H1 (cell line): ENCODE measurements at regions not wholly inside any gene's neighbourhood (a gene's known extent, or its start where the extent isn't known, plus 50 kb on each side); places are given as distances from the start of the nearest gene placed in this dataset.

Source experiments
- CTCF ChIA-PET: fragments of 300-600 bp; sonication (Branson Sonifier 250); formaldehyde crosslinking; loops from one replicate; lab custom pipeline; 2021; ENCODE audit not compliant: partially characterized antibody; lab: Charles Lee
- POLR2A ChIA-PET: fragments of 300-600 bp; sonication (Branson Sonifier 250); formaldehyde crosslinking; loops from one replicate; lab custom pipeline; 2021; ENCODE audit warnings: inconsistent platforms; ENCODE audit not compliant: partially characterized antibody; lab: Charles Lee
- DNase-seq, 2 experiments: peaks; one replicate each; pipeline versions ENCODE4 v3.0.0 to v3.0.0-alpha.2; 2010 to 2022; ENCODE audit warnings: low spot score in 2 of 2, low read depth in 1 of 2, mixed read lengths in 1 of 2
- FAIRE-seq: peaks from 2 replicates; lab custom pipeline; 2011; peaks lifted over from hg19 to GRCh38; lab: Jason Lieb, UNC
- H2AFZ ChIP-seq: 2 replicates; pipeline ENCODE4 v1.8.1; 2012; ENCODE audit warnings: low read length, inconsistent platforms
- H2AK5ac ChIP-seq: 2 replicates; pipeline ENCODE4 v1.6.1; 2013; ENCODE audit warnings: low read depth, low read length
- H2BK120ac ChIP-seq: replicated peaks from 2 replicates; pipeline ENCODE3; 2013; ENCODE audit warnings: low read depth, low read length, inconsistent platforms
- H2BK12ac ChIP-seq: 2 replicates; pipeline ENCODE4 v1.6.1; 2013; ENCODE audit warnings: low read depth, low read length
- H2BK15ac ChIP-seq: 2 replicates; pipeline ENCODE4 v1.6.1; 2013; ENCODE audit warnings: low read length
- H2BK20ac ChIP-seq: 2 replicates; pipeline ENCODE4 v1.6.1; 2013; ENCODE audit warnings: low read length
- H2BK5ac ChIP-seq: 2 replicates; pipeline ENCODE4 v1.6.1; 2013; ENCODE audit warnings: low read depth, low read length
- H3K14ac ChIP-seq: 2 replicates; pipeline ENCODE4 v1.6.1; 2013; ENCODE audit warnings: inconsistent platforms; ENCODE audit not compliant: insufficient read length
- H3K18ac ChIP-seq: 2 replicates; pipeline ENCODE4 v1.6.1; 2013; ENCODE audit warnings: low read length; ENCODE audit errors: extremely low read depth
- H3K23ac ChIP-seq: 2 replicates; pipeline ENCODE4 v1.6.1; 2013; ENCODE audit warnings: inconsistent platforms; ENCODE audit not compliant: insufficient read length
- H3K23me2 ChIP-seq: 2 replicates; pipeline ENCODE4 v1.6.1; 2013; ENCODE audit warnings: low read depth, low read length
- H3K27ac ChIP-seq: 2 replicates; pipeline ENCODE4 v1.6.1; 2011; ENCODE audit warnings: low read depth, low read length, inconsistent platforms
- H3K27me3 ChIP-seq, 4 experiments: replicated peaks in 1 of 4; 1 replicate in 1 of 4; 2 replicates in 3 of 4; pipeline versions ENCODE4 v1.6.1 to v1.8.1; 2011 to 2013; ENCODE audit warnings: low read length in 3 of 4, mild to moderate bottlenecking in 3 of 4, inconsistent platforms in 2 of 4, mixed read lengths in 2 of 4, moderate library complexity in 1 of 4; ENCODE audit not compliant: control insufficient read depth in 3 of 4, insufficient read depth in 3 of 4; ENCODE audit errors: extremely low read depth in 1 of 4
- H3K36me3 ChIP-seq, 4 experiments: 2 replicates each; pipeline versions ENCODE4 v1.6.1 to v1.8.1; 2011 to 2013; ENCODE audit warnings: mild to moderate bottlenecking in 4 of 4, low read length in 3 of 4, moderate library complexity in 2 of 4, control low read depth in 1 of 4, inconsistent platforms in 1 of 4; ENCODE audit not compliant: insufficient read depth in 4 of 4, control insufficient read depth in 2 of 4
- H3K4ac ChIP-seq: replicated peaks from 2 replicates; pipeline ENCODE3; 2013; ENCODE audit warnings: low read length, low read depth, mixed read lengths, inconsistent platforms; ENCODE audit not compliant: insufficient read length
- H3K4me1 ChIP-seq, 4 experiments: replicated peaks in 1 of 4; 1 replicate in 1 of 4; 2 replicates in 3 of 4; pipeline versions ENCODE4 v1.6.1 to v1.8.1; 2011 to 2013; ENCODE audit warnings: low read length in 3 of 4, inconsistent platforms in 2 of 4, mixed read lengths in 1 of 4; ENCODE audit not compliant: insufficient read depth in 4 of 4, control insufficient read depth in 3 of 4
- H3K4me2 ChIP-seq, 2 experiments: 2 replicates each; pipeline versions ENCODE4 v1.6.1 to v1.8.1; 2011 to 2013; ENCODE audit warnings: low read depth in 2 of 2, low read length in 2 of 2, control low read depth in 1 of 2, inconsistent platforms in 1 of 2, mild to moderate bottlenecking in 1 of 2; ENCODE audit not compliant: insufficient read depth in 1 of 2
- H3K4me3 ChIP-seq, 4 experiments: fragments of 200-600, 300-600 bp in 1 of 4; sonication (generic), shearing (Covaris generic), sonication (Bioruptor Twin) in 1 of 4; 2 replicates each; pipeline versions ENCODE4 v1.5.1 to v1.8.1; 2011 to 2016; ENCODE audit warnings: low read length in 4 of 4, low read depth in 3 of 4, control low read depth in 2 of 4, inconsistent platforms in 2 of 4, mild to moderate bottlenecking in 2 of 4, mixed read lengths in 1 of 4, moderate library complexity in 1 of 4; ENCODE audit not compliant: insufficient read depth in 2 of 4; ENCODE audit errors: extremely low read depth in 1 of 4
- H3K56ac ChIP-seq: replicated peaks from 2 replicates; pipeline ENCODE3; 2013; ENCODE audit warnings: low read depth, mild to moderate bottlenecking, mixed read lengths, low read length, inconsistent platforms; ENCODE audit not compliant: insufficient read length
- H3K79me1 ChIP-seq: 2 replicates; pipeline ENCODE4 v1.6.1; 2013; ENCODE audit warnings: low read depth, low read length, control low read depth
- H3K79me2 ChIP-seq, 2 experiments: 2 replicates each; pipeline versions ENCODE4 v1.6.1 to v1.8.1; 2012 to 2013; ENCODE audit warnings: low read length in 2 of 2, mild to moderate bottlenecking in 2 of 2, inconsistent platforms in 1 of 2; ENCODE audit not compliant: insufficient read depth in 2 of 2, control insufficient read depth in 1 of 2
- H3K9ac ChIP-seq, 4 experiments: replicated peaks in 1 of 4; 1 replicate in 1 of 4; 2 replicates in 3 of 4; pipeline versions ENCODE4 v1.6.1 to v1.8.1; 2011 to 2013; ENCODE audit warnings: low read depth in 3 of 4, low read length in 3 of 4, control low read depth in 2 of 4, mild to moderate bottlenecking in 2 of 4, moderate library complexity in 2 of 4, inconsistent platforms in 1 of 4; ENCODE audit errors: extremely low read depth in 1 of 4
- H3K9me3 ChIP-seq, 2 experiments: 2 replicates each; pipeline versions ENCODE4 v1.6.1 to v1.8.1; 2012 to 2013; ENCODE audit warnings: mild to moderate bottlenecking in 2 of 2, moderate library complexity in 2 of 2, control low read depth in 1 of 2, inconsistent platforms in 1 of 2, low read depth in 1 of 2, low read length in 1 of 2, mixed read lengths in 1 of 2; ENCODE audit not compliant: insufficient read depth in 2 of 2
- H4K20me1 ChIP-seq, 2 experiments: replicated peaks in 1 of 2; 2 replicates each; pipeline versions ENCODE3 to v1.8.1; 2011 to 2013; ENCODE audit warnings: inconsistent platforms in 2 of 2, low read length in 2 of 2, mild to moderate bottlenecking in 1 of 2; ENCODE audit not compliant: insufficient read depth in 2 of 2, control insufficient read depth in 1 of 2
- H4K5ac ChIP-seq: 2 replicates; pipeline ENCODE4 v1.6.1; 2013; ENCODE audit warnings: low read length, low read depth, mixed read lengths, inconsistent platforms; ENCODE audit not compliant: insufficient read length
- H4K8ac ChIP-seq: 2 replicates; pipeline ENCODE4 v1.8.0; 2013; ENCODE audit warnings: mild to moderate bottlenecking, moderate library complexity, low read length, inconsistent platforms; ENCODE audit not compliant: insufficient read depth; ENCODE audit errors: extremely low read depth
- H4K91ac ChIP-seq: replicated peaks from 2 replicates; pipeline ENCODE3; 2013; ENCODE audit warnings: low read length, mixed read lengths, inconsistent platforms; ENCODE audit not compliant: insufficient read length
- CBX5 ChIP-seq: fragments of 300-800, 300-1000 bp; sonication (generic); IDR thresholded peaks from 2 replicates; pipeline ENCODE4 v1.7.1; 2016; ENCODE audit warnings: antibody characterized with exemption, low read length, low read depth
- CEBPB ChIP-seq: IDR thresholded peaks from 2 replicates; pipeline ENCODE4 v1.6.1; 2012; ENCODE audit warnings: low read depth, low read length
- CHD2 ChIP-seq: IDR thresholded peaks from 2 replicates; pipeline ENCODE4 v1.6.1; 2012; ENCODE audit warnings: low read length, improper control_type of control experiment
- CREB1 ChIP-seq: IDR thresholded peaks from 2 replicates; pipeline ENCODE4 v1.6.1; 2012; ENCODE audit warnings: inconsistent platforms
- E2F6 ChIP-seq: IDR thresholded peaks from 2 replicates; pipeline ENCODE4 v1.6.1; 2012; ENCODE audit warnings: inconsistent platforms
- EZH2 ChIP-seq: fragments of 200-600 bp; sonication (generic); IDR thresholded peaks from 2 replicates; pipeline ENCODE4 v1.7.1; 2012; ENCODE audit warnings: low read depth, mild to moderate bottlenecking, moderate library complexity, low read length, inconsistent platforms; ENCODE audit not compliant: severe bottlenecking
- HDAC6 ChIP-seq: IDR thresholded peaks from one replicate; pipeline ENCODE4 v1.7.1; 2012; ENCODE audit warnings: low read depth, mild to moderate bottlenecking, inconsistent platforms, low read length, moderate library complexity
- JUN ChIP-seq: IDR thresholded peaks from 2 replicates; pipeline ENCODE4 v1.6.1; 2011; ENCODE audit warnings: low read depth, mild to moderate bottlenecking, improper control_type of control experiment, low read length
- KDM4A ChIP-seq: IDR thresholded peaks from one replicate; pipeline ENCODE4 v1.7.1; 2012; ENCODE audit warnings: low read depth, mild to moderate bottlenecking, moderate library complexity, low read length, inconsistent platforms; ENCODE audit not compliant: severe bottlenecking
- MAFK ChIP-seq: IDR thresholded peaks from 2 replicates; pipeline ENCODE4 v1.6.1; 2012; ENCODE audit warnings: low read depth, mild to moderate bottlenecking, improper control_type of control experiment, low read length
- POLR2A ChIP-seq, 2 experiments: IDR thresholded peaks; 1 replicate in 1 of 2; 2 replicates in 1 of 2; pipeline ENCODE4 v1.6.1; 2011; ENCODE audit warnings: low read depth in 2 of 2, low read length in 2 of 2, mild to moderate bottlenecking in 2 of 2; ENCODE audit errors: control extremely low read depth in 1 of 2
- POU5F1 ChIP-seq: IDR thresholded peaks from 2 replicates; pipeline ENCODE4 v1.6.1; 2011; ENCODE audit warnings: low read depth, mild to moderate bottlenecking, low read length, moderate library complexity
- RFX5 ChIP-seq: IDR thresholded peaks from 2 replicates; pipeline ENCODE4 v1.6.1; 2011; ENCODE audit warnings: low read depth, low read length, improper control_type of control experiment, borderline replicate concordance
- RNF2 ChIP-seq: fragments of 200-900, 300-1000 bp; sonication (generic); IDR thresholded peaks from 2 replicates; pipeline ENCODE4 v1.7.1; 2016; ENCODE audit warnings: borderline replicate concordance, low read depth, mild to moderate bottlenecking, antibody characterized with exemption, low read length; ENCODE audit not compliant: poor library complexity, severe bottlenecking; ENCODE audit errors: missing control alignments
- SP4 ChIP-seq: IDR thresholded peaks from 2 replicates; pipeline ENCODE4 v1.6.1; 2012; ENCODE audit warnings: low read length, inconsistent platforms
- WGBS, 2 experiments: shearing (Covaris generic) in 1 of 2; methylation state at CpG; one replicate each; pipeline versions ENCODE4 v1.1.6 to v1.1.7; 2013 to 2015; ENCODE audit warnings: low lambda C conversion rate in 2 of 2, mixed read lengths in 2 of 2, inconsistent platforms in 1 of 2, low coverage in 1 of 2, missing lambda C conversion rate in 1 of 2; ENCODE audit not compliant: insufficient replicate concordance in 2 of 2, insufficient coverage in 1 of 2, insufficient read length in 1 of 2; ENCODE audit errors: extremely low coverage in 1 of 2, missing lambda C conversion rate in 1 of 2; 5-methylcytosine and 5-hydroxymethylcytosine counted together

GRCh38 chr10:125249948-125250347 lies 89.6 kb upstream of the CTBP2 start:
- no peaks in the 10 kb centered on the region for H3K36me3 ChIP-seq
- no peak for FAIRE-seq
- H4K5ac ChIP-seq: no peak overlapping the region
- POLR2A ChIA-PET: no interaction called here
- H3K4ac ChIP-seq: no peak overlapping the region
- no peak overlapping the region for H2BK120ac ChIP-seq
- H3K79me1 ChIP-seq: no peaks in the 10 kb centered on the region
- no peak overlapping the region for H3K4me2 ChIP-seq
- no peak overlapping the region for H3K14ac ChIP-seq
- no peaks in the 10 kb centered on the region for H4K20me1 ChIP-seq
- no peaks in the 10 kb centered on the region for H3K4me1 ChIP-seq
- no peak overlapping the region for H3K18ac ChIP-seq
- peaks cover 3% of the 10 kb centered on the region; the same call in 1 of the 2 replicates for H3K23me2 ChIP-seq
- H3K9me3 ChIP-seq: no peaks in the 10 kb centered on the region
- no peak overlapping the region for H3K56ac ChIP-seq
- no peak overlapping the region for H3K9ac ChIP-seq
- H3K79me2 ChIP-seq: no peaks in the 10 kb centered on the region
- no peaks in the 10 kb centered on the region; a peak in 1 of 7 replicates for H3K27me3 ChIP-seq
- 84% methylated on average over 6 of the region's 6 CpGs; no CpG with 5 or more reads in 1 of the 2 experiments for WGBS, 2 experiments
- CTCF ChIA-PET: no interaction called here
- no peak overlapping the region for H2AK5ac ChIP-seq
- no peak overlapping the region; the same call in 1 of the 2 replicates for H4K8ac ChIP-seq
- no peak overlapping the region for H2BK20ac ChIP-seq
- no peak for DNase-seq
- no peak overlapping the region for H2BK12ac ChIP-seq
- H3K23ac ChIP-seq: no peak overlapping the region
- no peak overlapping the region for H2BK5ac ChIP-seq
- H4K91ac ChIP-seq: no peak overlapping the region
- H2AFZ ChIP-seq: no peak overlapping the region
- no peak overlapping the region for H3K4me3 ChIP-seq
- TF ChIP-seq CBX5 (no peak), POU5F1 (no peak), EZH2 (no peak), POLR2A (IDR thresholded peaks at IDR 0.05; ENCODE audit: control extremely low read depth in 1 of 2, low read depth in 2 of 2, low read length in 2 of 2) (no peak), CREB1 (no peak), CEBPB (no peak), RNF2 (no peak), RFX5 (no peak), HDAC6 (no peak), MAFK (no peak), KDM4A (no peak), JUN (no peak), CHD2 (no peak), SP4 (no peak), E2F6 (no peak)
- TF ChIP-seq, all 59 proteins: peak for 0
- Histone ChIP-seq H2BK15ac (no peak overlapping the region), H3K27ac (no peak overlapping the region)
